HUES64 (cell line): ENCODE measurements at regions not wholly inside any gene's neighbourhood (a gene's known extent, or its start where the extent isn't known, plus 50 kb on each side); places are given as distances from the start of the nearest gene placed in this dataset.
"Not testable (repeated sequence)": the region's sequence is repeated elsewhere in the genome, so short reads cannot be mapped to it uniquely, and the experiment has no call there.

Source experiments
- H3K27ac ChIP-seq: 2 replicates; pipeline ENCODE4 v1.7.0; 2013; ENCODE audit warnings: low read depth, low read length, inconsistent platforms
- H3K27me3 ChIP-seq: 2 replicates; pipeline ENCODE4 v1.6.1; 2013; ENCODE audit warnings: mild to moderate bottlenecking, low read length; ENCODE audit not compliant: insufficient read depth
- H3K36me3 ChIP-seq: 2 replicates; pipeline ENCODE4 v1.6.1; 2013; ENCODE audit warnings: mild to moderate bottlenecking, low read length; ENCODE audit not compliant: insufficient read depth
- H3K4me1 ChIP-seq: 2 replicates; pipeline ENCODE4 v1.6.1; 2013; ENCODE audit warnings: mild to moderate bottlenecking, low read length, moderate library complexity; ENCODE audit not compliant: insufficient read depth
- H3K4me3 ChIP-seq: 2 replicates; pipeline ENCODE4 v1.5.1; 2013; ENCODE audit warnings: mild to moderate bottlenecking, low read length, moderate library complexity
- H3K9ac ChIP-seq: 2 replicates; pipeline ENCODE4 v1.6.1; 2013; ENCODE audit warnings: mild to moderate bottlenecking, low read depth, low read length
- H3K9me3 ChIP-seq: 2 replicates; pipeline ENCODE4 v1.6.1; 2013; ENCODE audit warnings: low read depth, low read length; ENCODE audit not compliant: insufficient read depth
- WGBS: fragments of 150-250, 120-280 bp; methylation state at CpG from one replicate; pipeline ENCODE4 v1.1.7; 2013; ENCODE audit warnings: missing lambda C conversion rate; 5-methylcytosine and 5-hydroxymethylcytosine counted together

DNA sequence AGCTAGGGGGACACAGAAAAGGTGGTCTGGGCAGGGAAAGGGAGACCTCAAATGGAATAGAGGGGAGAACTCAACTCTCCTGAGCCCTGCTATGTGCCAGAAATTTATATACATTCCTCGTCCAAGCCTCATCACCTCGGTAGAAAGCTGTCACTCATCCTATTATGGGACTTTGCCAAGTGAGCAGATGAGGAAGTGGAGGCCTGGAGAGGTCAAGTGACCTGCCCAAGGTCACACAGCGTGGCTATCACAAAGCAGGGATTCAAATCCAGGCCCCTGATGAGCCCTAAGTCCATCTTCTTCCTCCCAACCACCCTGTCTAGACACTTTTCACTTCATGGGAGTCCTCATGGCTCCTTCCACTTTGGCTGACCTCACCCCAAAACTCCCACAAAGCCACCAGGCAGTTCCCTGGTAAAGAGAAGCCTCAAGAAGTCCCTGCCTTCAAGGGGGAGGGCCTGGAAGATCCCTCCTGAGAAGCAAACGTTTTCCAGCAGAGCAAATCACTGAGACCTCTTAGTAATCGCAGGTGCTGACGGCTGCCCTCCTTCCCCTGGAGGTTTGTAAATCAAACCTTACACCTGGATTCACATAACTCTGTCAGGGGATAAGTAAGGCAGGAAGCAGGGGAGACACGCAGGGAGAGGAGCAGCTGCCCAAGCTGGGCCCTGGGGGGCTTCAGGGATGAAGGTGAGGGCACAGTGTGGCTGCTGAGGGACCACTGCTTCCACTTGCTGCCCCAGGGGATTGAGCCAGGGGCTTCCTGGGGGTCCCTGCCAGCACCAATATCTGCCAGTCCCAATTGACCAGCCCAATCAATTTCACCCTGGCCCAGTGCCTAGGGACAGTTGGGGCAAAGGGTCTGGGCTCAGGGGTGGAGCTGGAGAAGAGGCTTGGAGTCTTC, 351.2 kb downstream of the MATN1 start:
- no peak overlapping the region for H3K4me3 ChIP-seq
- 75% methylated on average over 7 of the region's 7 CpGs for WGBS
- H3K36me3 ChIP-seq = no peaks in the 10 kb centered on the region
- no peaks in the 10 kb centered on the region for H3K4me1 ChIP-seq
- no peak overlapping the region for H3K9ac ChIP-seq
- no peaks in the 10 kb centered on the region for H3K27me3 ChIP-seq
- no peak overlapping the region for H3K27ac ChIP-seq
- H3K9me3 ChIP-seq = no peaks in the 10 kb centered on the region

DNA sequence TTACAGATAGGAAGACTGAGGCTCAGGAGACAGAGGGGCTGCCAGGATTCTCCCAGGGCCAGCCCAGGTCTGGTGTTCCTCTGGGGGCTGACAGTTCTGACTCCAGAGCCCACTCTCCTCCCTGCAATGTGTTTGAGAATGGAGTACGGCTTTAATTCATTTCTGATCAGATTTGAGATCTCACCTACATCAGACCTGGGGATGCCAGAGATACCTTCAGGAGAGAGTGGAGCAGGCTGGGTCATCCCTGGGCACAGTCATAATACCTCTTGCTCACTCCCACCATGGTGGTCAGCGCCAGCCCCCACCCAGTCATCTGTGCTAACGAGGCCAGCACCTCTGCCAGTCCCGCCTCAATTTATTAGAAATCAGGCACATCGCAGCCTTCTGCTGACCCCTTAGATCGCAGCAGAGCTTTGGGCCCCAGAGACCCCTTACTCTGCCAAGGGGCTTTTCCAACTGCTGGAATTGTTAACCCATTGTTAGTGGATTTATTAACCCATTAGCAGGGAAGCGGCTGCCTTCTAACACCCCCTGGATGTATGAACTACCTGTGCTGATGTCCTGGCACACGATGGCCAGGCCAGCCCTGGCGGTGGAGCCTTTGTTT, 352.1 kb downstream of the MATN1 start:
- H3K4me3 ChIP-seq = no peak overlapping the region
- H3K4me1 ChIP-seq = no peaks in the 10 kb centered on the region
- no peaks in the 10 kb centered on the region for H3K9me3 ChIP-seq
- 89% methylated on average over 9 of the region's 9 CpGs for WGBS
- H3K9ac ChIP-seq = no peak overlapping the region
- no peaks in the 10 kb centered on the region for H3K27me3 ChIP-seq
- no peaks in the 10 kb centered on the region for H3K36me3 ChIP-seq
- H3K27ac ChIP-seq = no peak overlapping the region

DNA sequence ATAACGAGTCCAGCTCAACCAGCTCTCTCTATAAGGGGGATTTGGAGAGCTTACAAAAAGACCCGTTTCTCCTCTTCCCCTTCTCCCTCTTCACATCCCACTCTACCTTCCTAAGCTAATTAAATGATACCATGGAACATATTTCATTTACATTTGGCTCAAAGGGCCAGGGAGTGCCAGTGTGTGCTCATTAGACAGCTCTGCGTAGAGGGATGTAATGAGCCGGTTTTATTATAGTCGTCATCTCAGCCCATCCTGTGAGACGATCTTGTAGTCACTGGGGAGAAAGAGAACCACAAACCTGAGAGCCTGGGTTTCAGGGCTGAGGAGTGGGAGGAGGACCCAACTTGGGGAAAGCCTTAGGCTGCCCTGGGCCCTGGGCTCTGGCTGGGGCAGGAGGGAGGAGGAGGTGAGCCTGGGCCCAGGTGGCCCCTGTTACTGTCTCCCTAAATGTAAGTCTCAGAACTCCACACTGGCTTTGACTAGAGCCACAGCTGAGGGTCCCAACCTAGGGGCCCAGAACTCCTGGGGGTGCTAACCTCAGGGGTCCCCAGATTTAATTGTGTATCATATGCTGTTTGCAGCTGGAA, 354.6 kb downstream of the MATN1 start:
- Histone ChIP-seq H3K27ac (no peak overlapping the region), H3K9me3 (no peaks in the 10 kb centered on the region), H3K4me3 (no peak overlapping the region), H3K27me3 (no peaks in the 10 kb centered on the region), H3K36me3 (no peaks in the 10 kb centered on the region), H3K4me1 (no peaks in the 10 kb centered on the region), H3K9ac (no peak overlapping the region)
- WGBS = 91% methylated on average over 6 of the region's 6 CpGs

DNA sequence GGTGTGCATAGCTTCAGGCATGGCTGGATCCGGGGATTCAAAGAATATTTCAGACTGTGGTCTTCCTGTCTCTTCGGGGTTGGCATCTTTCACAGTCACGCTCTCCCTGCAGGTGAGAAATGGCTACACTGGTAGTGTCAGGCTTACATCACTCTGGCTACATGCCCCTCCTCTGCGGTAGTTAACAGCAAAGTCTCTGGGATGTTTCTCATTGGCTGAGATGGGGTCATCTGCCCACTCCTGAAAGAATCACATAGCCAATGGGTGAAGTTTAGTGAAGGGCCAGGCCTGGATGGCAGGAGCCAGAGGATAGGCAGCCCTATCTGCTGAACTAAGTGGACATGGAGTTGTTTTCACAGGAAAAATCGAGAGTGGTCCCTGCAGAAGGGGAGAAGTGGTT, 356.5 kb downstream of the MATN1 start:
- 90% methylated on average over 5 of the region's 5 CpGs for WGBS
- Histone ChIP-seq H3K27me3 (no peaks in the 10 kb centered on the region), H3K36me3 (no peaks in the 10 kb centered on the region), H3K9me3 (no peaks in the 10 kb centered on the region), H3K9ac (no peak overlapping the region), H3K4me1 (peaks cover 4% of the 10 kb centered on the region; the same call in 1 of the 2 replicates), H3K4me3 (no peak overlapping the region), H3K27ac (no peak overlapping the region)

DNA sequence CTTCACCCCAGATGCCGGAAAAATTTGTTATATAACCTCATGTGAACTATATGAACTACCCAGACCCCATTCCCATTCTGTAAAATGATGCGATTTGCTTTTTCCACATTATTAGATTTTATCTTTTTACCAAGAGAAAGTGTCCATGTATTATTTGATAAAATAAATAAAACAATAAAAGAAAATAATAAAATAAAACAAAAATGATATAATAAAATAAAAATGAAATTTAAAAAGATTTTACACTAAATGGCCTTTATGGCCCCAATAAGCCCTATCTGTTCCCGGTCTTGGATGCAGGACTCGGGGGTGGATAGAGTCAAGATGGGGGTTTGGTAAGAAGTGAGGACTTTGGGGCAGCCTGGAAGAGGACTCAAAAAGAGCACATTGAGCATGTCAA, 357.2 kb downstream of the MATN1 start:
- Histone ChIP-seq H3K4me1 (peaks cover 4% of the 10 kb centered on the region; the same call in 1 of the 2 replicates), H3K9ac (no peak overlapping the region), H3K27me3 (no peaks in the 10 kb centered on the region), H3K9me3 (no peaks in the 10 kb centered on the region), H3K4me3 (no peak overlapping the region), H3K36me3 (no peaks in the 10 kb centered on the region), H3K27ac (no peak overlapping the region)
- 96% methylated on average over 2 of the region's 4 CpGs for WGBS

DNA sequence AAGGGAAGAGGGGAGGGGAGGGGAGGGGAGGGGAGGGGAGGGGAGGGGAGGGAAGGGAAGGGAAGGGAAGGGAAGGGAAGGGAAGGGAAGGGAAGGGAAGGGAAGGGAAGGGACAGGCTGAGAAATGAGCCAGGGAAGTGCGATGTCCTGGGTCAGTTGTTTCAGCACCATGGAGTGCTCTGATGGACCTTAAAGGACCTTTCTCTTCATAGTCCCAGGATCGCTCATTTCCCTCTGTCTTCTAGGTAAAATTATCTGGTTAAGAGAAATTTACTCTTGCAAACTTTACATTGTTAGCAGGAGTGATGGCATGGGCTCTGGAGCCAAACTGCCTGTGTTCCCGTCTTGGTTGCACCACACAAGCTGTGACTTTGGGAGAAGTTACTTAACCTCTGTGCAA, 357.8 kb downstream of the MATN1 start:
- no peak overlapping the region for H3K4me3 ChIP-seq
- no peaks in the 10 kb centered on the region for H3K27me3 ChIP-seq
- no peak overlapping the region for H3K27ac ChIP-seq
- H3K9ac ChIP-seq = no peak overlapping the region
- peaks cover 4% of the 10 kb centered on the region; the same call in 1 of the 2 replicates for H3K4me1 ChIP-seq
- 86% methylated on average over 2 of the region's 3 CpGs for WGBS
- H3K36me3 ChIP-seq = no peaks in the 10 kb centered on the region
- no peaks in the 10 kb centered on the region for H3K9me3 ChIP-seq

DNA sequence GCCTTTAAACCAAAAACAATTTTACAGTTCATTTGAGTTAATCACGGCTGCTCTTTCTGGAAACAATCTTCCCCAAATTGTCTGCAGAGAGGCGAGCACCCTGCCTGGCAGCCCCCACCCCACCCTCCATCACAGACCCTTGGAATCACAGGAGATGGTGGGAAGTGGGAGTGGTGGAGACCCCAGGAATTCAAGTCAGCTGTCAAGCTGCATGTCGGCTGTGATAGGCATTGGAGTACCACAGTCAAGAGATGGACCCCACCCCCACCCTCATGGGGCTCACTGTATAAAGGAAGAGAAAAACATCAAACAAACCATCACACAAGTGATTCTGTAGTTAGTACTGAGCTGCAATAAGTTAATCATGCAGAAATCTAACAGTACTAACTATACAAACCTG, 360.4 kb downstream of the MATN1 start:
- H3K27ac ChIP-seq = no peak overlapping the region
- no peak overlapping the region for H3K4me3 ChIP-seq
- peaks cover 8% of the 10 kb centered on the region for H3K4me1 ChIP-seq
- no peaks in the 10 kb centered on the region for H3K36me3 ChIP-seq
- H3K9me3 ChIP-seq = no peaks in the 10 kb centered on the region
- no peak overlapping the region for H3K9ac ChIP-seq
- H3K27me3 ChIP-seq = no peaks in the 10 kb centered on the region
- 73% methylated on average over 3 of the region's 3 CpGs for WGBS

DNA sequence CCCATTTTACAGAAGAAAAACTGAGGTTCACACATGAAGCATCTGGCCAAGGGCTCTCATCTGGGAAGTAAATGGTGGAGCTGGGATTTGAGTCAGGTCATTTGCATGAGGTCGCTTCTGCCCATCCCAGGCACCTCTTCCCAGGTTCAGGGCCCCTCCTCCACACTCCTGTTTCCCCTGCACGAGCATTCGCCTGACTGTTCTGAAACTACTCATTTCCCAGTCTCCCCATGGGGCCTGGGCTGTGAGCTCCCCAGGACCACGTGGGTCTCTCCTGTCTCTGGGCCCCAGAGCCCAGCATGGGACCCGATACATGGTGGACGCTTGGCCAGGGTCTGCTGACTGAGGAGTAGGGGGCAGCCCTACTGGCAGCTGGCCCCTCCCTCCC, 360.8 kb downstream of the MATN1 start:
- no peaks in the 10 kb centered on the region for H3K36me3 ChIP-seq
- no peak overlapping the region for H3K27ac ChIP-seq
- H3K9ac ChIP-seq = no peak overlapping the region
- no peak overlapping the region for H3K4me3 ChIP-seq
- H3K4me1 ChIP-seq = peaks cover 11% of the 10 kb centered on the region
- no peaks in the 10 kb centered on the region for H3K27me3 ChIP-seq
- no peaks in the 10 kb centered on the region for H3K9me3 ChIP-seq
- 68% methylated on average over 6 of the region's 6 CpGs for WGBS

DNA sequence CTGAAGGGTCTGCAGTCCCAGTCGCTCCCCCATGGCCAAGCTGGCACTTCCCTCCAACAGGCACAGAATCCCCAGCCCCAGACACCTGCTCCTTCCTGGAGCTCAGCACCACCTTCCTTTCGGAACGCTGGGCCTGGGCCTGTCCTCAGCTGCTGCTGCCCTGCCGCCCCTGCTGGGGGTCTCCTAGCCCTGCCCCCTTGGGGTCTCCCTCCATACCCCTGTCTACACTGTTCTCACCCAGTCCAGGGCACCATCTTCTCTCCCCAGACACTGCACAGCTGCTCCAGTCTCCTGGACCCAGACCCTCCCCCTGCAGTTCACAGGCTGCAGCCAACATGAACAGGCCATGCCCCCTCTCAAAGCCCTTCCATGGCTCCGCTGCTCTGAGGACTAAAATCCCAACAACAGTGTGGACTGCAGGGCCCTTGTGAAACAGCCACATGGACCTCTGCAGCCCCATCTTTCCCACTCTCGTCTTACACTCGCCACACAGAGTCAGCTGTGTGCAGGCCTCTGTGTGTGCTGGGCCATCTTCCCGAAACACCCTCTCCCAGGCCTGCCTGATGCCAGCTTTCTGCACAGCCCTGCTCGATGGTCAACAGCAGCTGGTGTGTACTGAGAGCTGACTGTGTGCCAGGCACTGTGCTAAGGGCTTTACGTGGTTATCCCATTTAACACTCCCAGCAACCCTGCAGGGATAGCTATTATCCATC, 361.3 kb downstream of the MATN1 start:
- not testable (repeated sequence) for H3K27ac ChIP-seq, H3K27me3 ChIP-seq, H3K36me3 ChIP-seq, H3K4me3 ChIP-seq, H3K9me3 ChIP-seq, H3K9ac ChIP-seq
- H3K4me1 ChIP-seq = peaks cover 11% of the 10 kb centered on the region
- WGBS = 72% methylated on average over 10 of the region's 10 CpGs

DNA sequence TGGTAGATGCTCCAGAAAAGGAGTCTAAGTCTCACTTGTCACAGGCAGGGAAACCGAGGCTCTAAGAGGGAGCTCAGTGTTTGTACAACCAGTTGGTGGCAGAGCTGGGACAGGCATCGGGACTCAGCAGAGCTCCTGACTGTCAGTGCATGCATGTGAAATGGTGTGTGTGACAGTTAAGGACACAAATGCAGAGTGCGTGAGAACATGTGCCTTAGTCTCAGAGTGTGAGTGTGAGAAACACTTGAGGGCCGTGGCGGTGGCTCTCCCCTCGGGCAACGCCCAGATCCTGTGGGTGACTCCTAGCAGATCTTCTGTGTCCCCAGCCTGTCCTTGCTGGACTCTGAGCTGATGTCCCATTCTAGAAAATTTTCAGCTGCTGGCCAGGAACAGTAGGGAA, 362.6 kb downstream of the MATN1 start:
- WGBS = 74% methylated on average over 7 of the region's 7 CpGs
- no peaks in the 10 kb centered on the region for H3K36me3 ChIP-seq
- H3K27me3 ChIP-seq = no peaks in the 10 kb centered on the region
- no peak overlapping the region for H3K27ac ChIP-seq
- no peak overlapping the region for H3K9ac ChIP-seq
- peaks cover 11% of the 10 kb centered on the region for H3K4me1 ChIP-seq
- no peak overlapping the region for H3K4me3 ChIP-seq
- H3K9me3 ChIP-seq = no peaks in the 10 kb centered on the region

DNA sequence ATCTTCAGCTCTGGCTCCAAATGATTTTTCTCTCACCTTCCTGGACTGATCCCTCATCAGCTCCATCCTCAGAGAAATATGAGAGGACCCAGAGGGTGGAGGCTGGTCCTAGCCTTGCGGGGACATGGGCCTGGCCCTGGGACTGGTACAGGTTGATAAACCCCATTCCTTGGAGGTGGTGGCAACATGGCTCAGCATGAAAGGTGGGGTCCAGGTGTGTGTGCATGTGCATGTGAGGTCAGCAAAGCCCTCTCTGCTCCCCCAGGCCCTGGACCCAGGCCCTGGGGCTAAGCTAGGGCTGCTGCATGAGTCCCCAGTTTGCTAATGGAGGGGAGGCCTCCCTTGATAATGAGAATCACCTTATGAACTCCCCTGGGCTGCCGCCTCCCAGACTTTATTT, 363.1 kb downstream of the MATN1 start:
- Histone ChIP-seq H3K9me3 (no peaks in the 10 kb centered on the region), H3K27ac (no peak overlapping the region), H3K27me3 (no peaks in the 10 kb centered on the region), H3K36me3 (no peaks in the 10 kb centered on the region), H3K9ac (no peak overlapping the region), H3K4me3 (no peak overlapping the region), H3K4me1 (peaks cover 11% of the 10 kb centered on the region)
- 100% methylated on average over 2 of the region's 2 CpGs for WGBS
